Suprapubic skin (tissue), 4 donors: ENCODE measurements at regions not wholly inside any gene's neighbourhood (a gene's known extent, or its start where the extent isn't known, plus 50 kb on each side); places are given as distances from the start of the nearest gene placed in this dataset.
A peak's percentile ranks its signal among the peaks of the same experiment; 100 is the strongest.

Experiments
- CTCF ChIP-seq, 2 donors: fragments of 200-600 bp in 1 of 2; fragments of 450-650 bp in 1 of 2; sonication (generic) in 1 of 2; IDR thresholded peaks; one replicate each; pipeline ENCODE4 v1.5.1; 2016 to 2019; ENCODE audit warnings: antibody characterized with exemption in 2 of 2, mild to moderate bottlenecking in 1 of 2, moderate library complexity in 1 of 2
- EP300 ChIP-seq: sonication (generic); formaldehyde crosslinking; IDR thresholded peaks from one replicate; pipeline ENCODE4 v1.6.1; 2017; ENCODE audit warnings: antibody characterized with exemption
- POLR2A ChIP-seq, 2 donors: fragments of 450-650 bp; IDR thresholded peaks; one replicate each; pipeline ENCODE4 v1.6.1; 2017; ENCODE audit warnings: antibody characterized with exemption in 2 of 2, mild to moderate bottlenecking in 2 of 2, moderate library complexity in 2 of 2
- POLR2AphosphoS5 ChIP-seq, 3 donors: sonication (generic); formaldehyde crosslinking; IDR thresholded peaks; one replicate each; pipeline ENCODE4 v1.6.1; 2017; ENCODE audit warnings: antibody characterized with exemption in 3 of 3

DNA sequence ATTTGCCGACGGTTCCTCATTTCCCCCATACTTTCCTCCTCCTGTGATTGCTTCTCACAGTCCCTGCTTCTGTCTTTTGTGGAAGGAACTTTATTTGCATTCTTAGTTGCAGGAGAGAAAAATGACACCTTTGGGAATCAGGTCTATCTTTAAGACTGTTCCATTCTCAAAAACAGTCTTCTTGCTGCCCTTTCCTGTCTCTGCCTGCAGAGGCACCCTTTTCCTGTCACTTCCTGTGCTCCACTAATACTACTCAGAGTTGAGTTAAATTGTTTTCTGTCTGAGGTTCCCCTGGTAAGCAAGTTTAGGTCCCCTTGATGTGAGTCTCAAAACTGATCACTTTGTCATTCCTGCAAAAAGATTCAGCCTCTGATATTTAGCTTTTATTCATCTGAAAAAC, 208.8 kb upstream of the CLNK start:
- no peak for TF ChIP-seq EP300
- TF ChIP-seq CTCF (IDR thresholded peaks at IDR 0.05), result peak in 1 of 2 donors; percentile 22
- no peak for TF ChIP-seq POLR2A (IDR thresholded peaks at IDR 0.05)
- no peak for TF ChIP-seq POLR2AphosphoS5 (IDR thresholded peaks at IDR 0.05)
